K562 (cell line): ENCODE measurements at regions not wholly inside any gene's neighbourhood (a gene's known extent, or its start where the extent isn't known, plus 50 kb on each side); places are given as distances from the start of the nearest gene placed in this dataset.

Experiments
- ATF4 ChIP-seq: fragments of 450-650 bp; formaldehyde crosslinking; IDR thresholded peaks from 2 replicates; pipeline ENCODE4 v1.4.0; 2022; ENCODE audit warnings: mild to moderate bottlenecking, moderate library complexity
- CBX8 ChIP-seq: fragments of 200-600 bp; sonication (generic); IDR thresholded peaks from 2 replicates; pipeline ENCODE4 v1.6.1; 2012; ENCODE audit warnings: borderline replicate concordance, mixed run types, low read depth, mild to moderate bottlenecking, moderate library complexity, mixed read lengths, low read length, control low read depth, inconsistent platforms; ENCODE audit not compliant: poor library complexity, severe bottlenecking; ENCODE audit errors: extremely low read depth
- DLX4 ChIP-seq: fragments of 250-450 bp; sonication (Bioruptor Pico); IDR thresholded peaks from 2 replicates; pipeline ENCODE4 v1.6.1; 2021; ENCODE audit warnings: mild to moderate bottlenecking
- EP300 ChIP-seq: IDR thresholded peaks from 2 replicates; pipeline ENCODE4 v1.6.1; 2012; ENCODE audit warnings: low read length, improper control_type of control experiment
- FOSL1 ChIP-seq: fragments of 200-800 bp; sonication (Bioruptor generic); conservative IDR thresholded peaks from 2 replicates; pipeline ENCODE4 v1.6.1; 2016; ENCODE audit warnings: missing genetic modification characterization, missing compliant biosample characterization
- GABPB2 ChIP-seq: fragments of 250-450 bp; sonication (Bioruptor Pico); conservative IDR thresholded peaks from 2 replicates; pipeline ENCODE4 v1.5.1; 2021; ENCODE audit warnings: mild to moderate bottlenecking
- HCFC1 ChIP-seq: IDR thresholded peaks from 2 replicates; pipeline ENCODE4 v1.6.1; 2012; ENCODE audit warnings: low read depth, low read length, improper control_type of control experiment
- PURB ChIP-seq: sonication (generic); formaldehyde crosslinking; IDR thresholded peaks from 2 replicates; pipeline ENCODE4 v1.9.0; 2021; ENCODE audit warnings: low read depth, mild to moderate bottlenecking, missing genetic modification reagents
- RCOR1 ChIP-seq, 2 experiments: IDR thresholded peaks; 2 replicates each; pipeline ENCODE4 v1.6.1; 2012; ENCODE audit warnings: low read depth in 2 of 2, low read length in 2 of 2, borderline replicate concordance in 1 of 2, improper control_type of control experiment in 1 of 2
- RERE ChIP-seq: sonication (generic); formaldehyde crosslinking; IDR thresholded peaks from 2 replicates; pipeline ENCODE4 v1.8.0; 2023; ENCODE audit warnings: missing genetic modification reagents, mild to moderate bottlenecking, borderline replicate concordance
- RFX5 ChIP-seq: IDR thresholded peaks from 2 replicates; pipeline ENCODE4 v1.6.1; 2011; ENCODE audit warnings: low read depth, mild to moderate bottlenecking, improper control_type of control experiment, low read length
- SNIP1 ChIP-seq: fragments of 450-650 bp; IDR thresholded peaks from 2 replicates; pipeline ENCODE4 v1.7.1; 2017; ENCODE audit warnings: low read depth, mild to moderate bottlenecking
- TFE3 ChIP-seq: fragments of 450-650 bp; formaldehyde crosslinking; IDR thresholded peaks from 2 replicates; pipeline ENCODE4 v1.4.0; 2020; ENCODE audit warnings: mild to moderate bottlenecking, mixed read lengths
- TOE1 ChIP-seq, 2 experiments: fragments of 450-650 bp in 1 of 2; sonication (generic) in 1 of 2; formaldehyde crosslinking in 1 of 2; IDR thresholded peaks; 2 replicates each; pipeline versions ENCODE4 v1.7.1 to v1.8.0; 2016 to 2022; ENCODE audit warnings: borderline replicate concordance in 2 of 2, mild to moderate bottlenecking in 2 of 2, antibody characterized with exemption in 1 of 2, inconsistent platforms in 1 of 2, low read depth in 1 of 2, missing genetic modification reagents in 1 of 2, moderate library complexity in 1 of 2
- TRIM24 ChIP-seq, 2 experiments: fragments of 450-650 bp; IDR thresholded peaks; 2 replicates each; pipeline ENCODE4 v1.6.1; 2016
- ZNF23 ChIP-seq: fragments of 250-450 bp; sonication (Bioruptor Pico); IDR thresholded peaks from 2 replicates; pipeline ENCODE4 v1.4.0; 2020; ENCODE audit warnings: mild to moderate bottlenecking
- ZNF395 ChIP-seq: fragments of 200-800 bp; sonication (Bioruptor generic); IDR thresholded peaks from 2 replicates; pipeline ENCODE4 v1.6.1; 2017; ENCODE audit warnings: missing genetic modification characterization, missing compliant biosample characterization
- ZNF589 ChIP-seq: fragments of 200-800 bp; sonication (Bioruptor generic); IDR thresholded peaks from 2 replicates; pipeline ENCODE4 v1.6.1; 2016; ENCODE audit warnings: low read depth, missing genetic modification characterization, missing compliant biosample characterization

GRCh38 chr3:31253782-31254181 lies 278.9 kb upstream of the STT3B start (continued):
- TF ChIP-seq ZNF395 = no peak
- no peak for TF ChIP-seq SNIP1
- no peak for TF ChIP-seq HCFC1
- TF ChIP-seq RFX5 = no peak
- peak; percentile 39 to 62; a peak in 2 of 4 replicates for TF ChIP-seq TRIM24 (IDR thresholded peaks at IDR 0.05)
- TF ChIP-seq ZNF23 (CRISPR knock-in tag) = no peak
- no peak for TF ChIP-seq PURB (CRISPR knock-in tag)
- TF ChIP-seq RERE = no peak
- TF ChIP-seq FOSL1 (tag) = peak; percentile 33; the same call in 1 of the 2 replicates
- TF ChIP-seq RCOR1 (IDR thresholded peaks at IDR 0.05; ENCODE audit: borderline replicate concordance in 1 of 2, low read depth in 2 of 2, low read length in 2 of 2) = no peak
- TF ChIP-seq TOE1 (IDR thresholded peaks at IDR 0.05; ENCODE audit: borderline replicate concordance) = peak; percentile 52; the same call in 1 of the 2 replicates
- no peak for TF ChIP-seq TOE1 (CRISPR knock-in tag; IDR thresholded peaks at IDR 0.05; ENCODE audit: borderline replicate concordance, low read depth)
- TF ChIP-seq ATF4 (CRISPR knock-in tag) = peak; percentile 65; the same call in 1 of the 2 replicates
- TF ChIP-seq ZNF589 (CRISPR knock-in tag) = 0 out of 2 replicates have a peak, but pooled peaks have one; percentile 40
- TF ChIP-seq GABPB2 = no peak
- peak; percentile 36; the same call in 1 of the 2 replicates for TF ChIP-seq EP300
- TF ChIP-seq DLX4 (CRISPR knock-in tag) = no peak
- peak; percentile 76 for TF ChIP-seq TFE3
- no peak for TF ChIP-seq CBX8
